WTC11 (cell line): ENCODE measurements at regions not wholly inside any gene's neighbourhood (a gene's known extent, or its start where the extent isn't known, plus 50 kb on each side); places are given as distances from the start of the nearest gene placed in this dataset.

Experiments
- ATF1 ChIP-seq: sonication (generic); formaldehyde crosslinking; IDR thresholded peaks from 2 replicates; pipeline ENCODE4 v1.8.1; 2023; ENCODE audit warnings: mild to moderate bottlenecking, moderate library complexity, missing genetic modification reagents
- NR3C1 ChIP-seq: sonication (generic); formaldehyde crosslinking; conservative IDR thresholded peaks from 2 replicates; pipeline ENCODE4 v1.8.1; 2023; ENCODE audit warnings: low read depth, mild to moderate bottlenecking, missing genetic modification reagents
- TP53 ChIP-seq: sonication (generic); formaldehyde crosslinking; IDR thresholded peaks from 2 replicates; pipeline ENCODE4 v1.8.1; 2023; ENCODE audit warnings: mild to moderate bottlenecking, missing genetic modification reagents
- ZNF423 ChIP-seq: fragments of 250-450 bp; sonication (Bioruptor Pico); IDR thresholded peaks from 2 replicates; pipeline ENCODE4 v2.1.2; 2022; ENCODE audit warnings: mild to moderate bottlenecking, moderate library complexity
- TF ChIP-seq, protein P1 (sequence below): fragments of 200-600 bp; IDR thresholded peaks from 2 replicates; pipeline ENCODE4 v1.8.0; 2022; ENCODE audit warnings: antibody characterized with exemption

DNA sequence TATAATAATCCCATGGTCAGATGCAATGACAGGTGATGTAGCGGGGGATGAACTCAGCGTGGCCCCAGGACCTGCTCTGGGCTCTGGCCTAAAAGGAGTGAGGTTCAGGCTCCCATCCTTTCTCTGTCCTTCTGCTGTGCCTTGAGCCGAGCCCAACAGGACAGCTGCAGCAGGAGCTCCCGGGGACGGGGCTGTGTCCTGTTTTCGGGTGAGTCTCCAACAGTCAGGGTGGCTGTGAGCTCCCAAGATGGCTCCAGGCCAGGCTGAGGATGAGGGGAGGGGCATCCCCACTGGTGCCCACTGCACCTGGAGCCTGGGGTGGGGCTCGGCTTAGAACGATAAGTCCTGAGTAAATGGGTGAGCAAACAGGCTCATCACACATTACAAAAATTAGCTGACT, 1385.0 kb downstream of the BRD1 start:
- TF ChIP-seq NR3C1 (CRISPR knock-in tag) = no peak
- no peak for TF ChIP-seq ZNF423
- TF ChIP-seq, protein P1, sequence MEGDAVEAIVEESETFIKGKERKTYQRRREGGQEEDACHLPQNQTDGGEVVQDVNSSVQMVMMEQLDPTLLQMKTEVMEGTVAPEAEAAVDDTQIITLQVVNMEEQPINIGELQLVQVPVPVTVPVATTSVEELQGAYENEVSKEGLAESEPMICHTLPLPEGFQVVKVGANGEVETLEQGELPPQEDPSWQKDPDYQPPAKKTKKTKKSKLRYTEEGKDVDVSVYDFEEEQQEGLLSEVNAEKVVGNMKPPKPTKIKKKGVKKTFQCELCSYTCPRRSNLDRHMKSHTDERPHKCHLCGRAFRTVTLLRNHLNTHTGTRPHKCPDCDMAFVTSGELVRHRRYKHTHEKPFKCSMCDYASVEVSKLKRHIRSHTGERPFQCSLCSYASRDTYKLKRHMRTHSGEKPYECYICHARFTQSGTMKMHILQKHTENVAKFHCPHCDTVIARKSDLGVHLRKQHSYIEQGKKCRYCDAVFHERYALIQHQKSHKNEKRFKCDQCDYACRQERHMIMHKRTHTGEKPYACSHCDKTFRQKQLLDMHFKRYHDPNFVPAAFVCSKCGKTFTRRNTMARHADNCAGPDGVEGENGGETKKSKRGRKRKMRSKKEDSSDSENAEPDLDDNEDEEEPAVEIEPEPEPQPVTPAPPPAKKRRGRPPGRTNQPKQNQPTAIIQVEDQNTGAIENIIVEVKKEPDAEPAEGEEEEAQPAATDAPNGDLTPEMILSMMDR = no peak
- TF ChIP-seq TP53 (CRISPR knock-in tag) = no peak
- TF ChIP-seq ATF1 (CRISPR knock-in tag) = no peak
